Activated gamma-delta T cell treated with anti-CD3 and anti-CD28 coated beads, Interleukin-2, amount 50 U/mL, for 16 hours (primary cell): ENCODE measurements at regions not wholly inside any gene's neighbourhood (a gene's known extent, or its start where the extent isn't known, plus 50 kb on each side); places are given as distances from the start of the nearest gene placed in this dataset.

Experiments used
- DNase-seq: peaks from one replicate; pipeline ENCODE4 v3.0.0-alpha.2; 2020; ENCODE audit warnings: low read depth

GRCh38 chr11:26040339-26040738 lies 291.6 kb upstream of the ANO3 start:
- DNase-seq = no peak

- no peak for DNase-seq
These were observed 289.8 kb upstream of the ANO3 start for GRCh38 chr11:26042113-26042512.

GRCh38 chr11:26043665-26044064 lies 288.3 kb upstream of the ANO3 start:
- DNase-seq = no peak

GRCh38 chr11:26044389-26044788 lies 287.5 kb upstream of the ANO3 start:
- DNase-seq = no peak

GRCh38 chr11:26045082-26045481 lies 286.8 kb upstream of the ANO3 start:
- DNase-seq = no peak

- no peak for DNase-seq
These were observed 283.7 kb upstream of the ANO3 start for GRCh38 chr11:26048271-26048670.

- no peak for DNase-seq
These were observed 278.0 kb upstream of the ANO3 start for GRCh38 chr11:26053966-26054365.

- no peak for DNase-seq
These were observed 269.3 kb upstream of the ANO3 start for GRCh38 chr11:26062660-26063059.

- no peak for DNase-seq
These were observed 268.0 kb upstream of the ANO3 start for GRCh38 chr11:26063915-26064314.

- DNase-seq = no peak
These were observed 266.0 kb upstream of the ANO3 start for GRCh38 chr11:26065944-26066343.

GRCh38 chr11:26070714-26071380 lies 261.1 kb upstream of the ANO3 start:
- no peak for DNase-seq

GRCh38 chr11:26072614-26073153 lies 259.2 kb upstream of the ANO3 start:
- no peak for DNase-seq

GRCh38 chr11:26073646-26074045 lies 258.3 kb upstream of the ANO3 start:
- no peak for DNase-seq

- no peak for DNase-seq
These were observed 255.5 kb upstream of the ANO3 start for GRCh38 chr11:26076233-26076990.

GRCh38 chr11:26078231-26078821 lies 253.6 kb upstream of the ANO3 start:
- no peak for DNase-seq

- no peak for DNase-seq
These were observed 247.6 kb upstream of the ANO3 start for GRCh38 chr11:26084313-26084712.

- DNase-seq = no peak
These were observed 245.9 kb upstream of the ANO3 start for GRCh38 chr11:26086028-26086427.

- DNase-seq = no peak
These were observed 244.6 kb upstream of the ANO3 start for GRCh38 chr11:26087120-26087935.

- DNase-seq = no peak
These were observed 243.5 kb upstream of the ANO3 start for GRCh38 chr11:26088391-26088790.

- DNase-seq = no peak
These were observed 241.3 kb upstream of the ANO3 start for GRCh38 chr11:26090651-26091050.

GRCh38 chr11:26093206-26093605 lies 238.7 kb upstream of the ANO3 start:
- no peak for DNase-seq

- no peak for DNase-seq
These were observed 236.6 kb upstream of the ANO3 start for GRCh38 chr11:26095340-26095739.
